ENCODE measurements at regions not wholly inside any gene's neighbourhood (a gene's known extent, or its start where the extent isn't known, plus 50 kb on each side); places are given as distances from the start of the nearest gene placed in this dataset.

DNA sequence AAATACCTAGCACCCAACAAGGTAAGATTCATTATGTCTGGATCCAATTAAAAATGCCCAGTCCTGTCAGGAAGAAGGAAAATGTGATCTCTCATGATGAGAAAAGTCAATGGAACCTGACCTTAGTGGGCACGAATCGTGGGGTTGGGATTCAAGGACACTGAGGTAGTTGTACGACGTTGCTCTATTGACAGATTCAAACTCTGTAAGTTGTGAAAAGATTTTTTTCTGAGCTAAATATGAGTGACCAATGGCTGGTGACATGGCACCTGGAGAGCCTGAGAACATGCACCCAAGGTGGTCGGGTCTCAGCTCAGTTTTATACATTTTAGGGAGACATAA is 148.2 kb downstream of the NDUFA10 start:
- TF ChIP-seq, protein P1, sequence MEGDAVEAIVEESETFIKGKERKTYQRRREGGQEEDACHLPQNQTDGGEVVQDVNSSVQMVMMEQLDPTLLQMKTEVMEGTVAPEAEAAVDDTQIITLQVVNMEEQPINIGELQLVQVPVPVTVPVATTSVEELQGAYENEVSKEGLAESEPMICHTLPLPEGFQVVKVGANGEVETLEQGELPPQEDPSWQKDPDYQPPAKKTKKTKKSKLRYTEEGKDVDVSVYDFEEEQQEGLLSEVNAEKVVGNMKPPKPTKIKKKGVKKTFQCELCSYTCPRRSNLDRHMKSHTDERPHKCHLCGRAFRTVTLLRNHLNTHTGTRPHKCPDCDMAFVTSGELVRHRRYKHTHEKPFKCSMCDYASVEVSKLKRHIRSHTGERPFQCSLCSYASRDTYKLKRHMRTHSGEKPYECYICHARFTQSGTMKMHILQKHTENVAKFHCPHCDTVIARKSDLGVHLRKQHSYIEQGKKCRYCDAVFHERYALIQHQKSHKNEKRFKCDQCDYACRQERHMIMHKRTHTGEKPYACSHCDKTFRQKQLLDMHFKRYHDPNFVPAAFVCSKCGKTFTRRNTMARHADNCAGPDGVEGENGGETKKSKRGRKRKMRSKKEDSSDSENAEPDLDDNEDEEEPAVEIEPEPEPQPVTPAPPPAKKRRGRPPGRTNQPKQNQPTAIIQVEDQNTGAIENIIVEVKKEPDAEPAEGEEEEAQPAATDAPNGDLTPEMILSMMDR (optimal IDR thresholded peaks at IDR 0.05 in 1 of 3, IDR thresholded peaks at IDR 0.05 in 1 of 3, conservative IDR thresholded peaks at IDR 0.05 in 1 of 3; ENCODE audit: extremely low read depth in 1 of 3, insufficient read depth in 2 of 3, low read length in 3 of 3), result no peak
- TF ChIP-seq EZH2 (IDR thresholded peaks at IDR 0.05; ENCODE audit: low read length), result no peak

Data from keratinocyte (primary cell).